ENCODE measurements at regions not wholly inside any gene's neighbourhood (a gene's known extent, or its start where the extent isn't known, plus 50 kb on each side); places are given as distances from the start of the nearest gene placed in this dataset.

GRCh38 chr22:47556473-47556872, 794.0 kb downstream of the TBC1D22A start:
- no peak for DNase-seq

- DNase-seq = no peak
Measured at GRCh38 chr22:47553436-47553835, 791.0 kb downstream of the TBC1D22A start.

- no peak for DNase-seq
Measured at GRCh38 chr22:47552541-47553205, 790.2 kb downstream of the TBC1D22A start.

GRCh38 chr22:47552024-47552423, 789.6 kb downstream of the TBC1D22A start:
- DNase-seq = no peak

GRCh38 chr22:47551431-47551775, 789.0 kb downstream of the TBC1D22A start:
- DNase-seq = no peak

GRCh38 chr22:47550524-47551430, 788.3 kb downstream of the TBC1D22A start:
- DNase-seq = no peak

GRCh38 chr22:47549741-47550340, 787.4 kb downstream of the TBC1D22A start:
- DNase-seq = no peak

- no peak for DNase-seq
Measured at GRCh38 chr22:47548953-47549740, 786.7 kb downstream of the TBC1D22A start.

GRCh38 chr22:47547881-47548650, 785.6 kb downstream of the TBC1D22A start:
- no peak for DNase-seq

GRCh38 chr22:47547239-47547661, 784.8 kb downstream of the TBC1D22A start:
- no peak for DNase-seq

- DNase-seq = no peak
Measured at GRCh38 chr22:47544696-47545095, 782.2 kb downstream of the TBC1D22A start.

GRCh38 chr22:47543447-47543846, 781.0 kb downstream of the TBC1D22A start:
- DNase-seq = no peak

GRCh38 chr22:47540011-47540410, 777.6 kb downstream of the TBC1D22A start:
- DNase-seq = no peak

- DNase-seq = no peak
Measured at GRCh38 chr22:47539374-47539773, 776.9 kb downstream of the TBC1D22A start.

GRCh38 chr22:47535681-47536080, 773.2 kb downstream of the TBC1D22A start:
- DNase-seq = no peak

GRCh38 chr22:47534804-47535410, 772.5 kb downstream of the TBC1D22A start:
- no peak for DNase-seq

- no peak for DNase-seq
Measured at GRCh38 chr22:47533961-47534803, 771.7 kb downstream of the TBC1D22A start.

GRCh38 chr22:47517062-47517461, 754.6 kb downstream of the TBC1D22A start:
- DNase-seq = no peak

- DNase-seq = no peak
Measured at GRCh38 chr22:47515384-47516125, 753.1 kb downstream of the TBC1D22A start.

- DNase-seq = no peak
Measured at GRCh38 chr22:47512617-47513016, 750.2 kb downstream of the TBC1D22A start.

Data from NCI-H1417 treated with DMSO at 0.1 percent for 48 hours (cell line).